Stimulated activated CD8-positive, alpha-beta memory T cell treated with anti-CD3 and anti-CD28 coated beads, Interleukin-12 subunit alpha, Interleukin-12 subunit beta, amount 100 ng/mL, for 1 hour (primary cell): ENCODE measurements at regions not wholly inside any gene's neighbourhood (a gene's known extent, or its start where the extent isn't known, plus 50 kb on each side); places are given as distances from the start of the nearest gene placed in this dataset.

Experiments used
- DNase-seq: peaks from one replicate; pipeline ENCODE4 v3.0.0-alpha.2; 2020; ENCODE audit warnings: low read depth

DNA sequence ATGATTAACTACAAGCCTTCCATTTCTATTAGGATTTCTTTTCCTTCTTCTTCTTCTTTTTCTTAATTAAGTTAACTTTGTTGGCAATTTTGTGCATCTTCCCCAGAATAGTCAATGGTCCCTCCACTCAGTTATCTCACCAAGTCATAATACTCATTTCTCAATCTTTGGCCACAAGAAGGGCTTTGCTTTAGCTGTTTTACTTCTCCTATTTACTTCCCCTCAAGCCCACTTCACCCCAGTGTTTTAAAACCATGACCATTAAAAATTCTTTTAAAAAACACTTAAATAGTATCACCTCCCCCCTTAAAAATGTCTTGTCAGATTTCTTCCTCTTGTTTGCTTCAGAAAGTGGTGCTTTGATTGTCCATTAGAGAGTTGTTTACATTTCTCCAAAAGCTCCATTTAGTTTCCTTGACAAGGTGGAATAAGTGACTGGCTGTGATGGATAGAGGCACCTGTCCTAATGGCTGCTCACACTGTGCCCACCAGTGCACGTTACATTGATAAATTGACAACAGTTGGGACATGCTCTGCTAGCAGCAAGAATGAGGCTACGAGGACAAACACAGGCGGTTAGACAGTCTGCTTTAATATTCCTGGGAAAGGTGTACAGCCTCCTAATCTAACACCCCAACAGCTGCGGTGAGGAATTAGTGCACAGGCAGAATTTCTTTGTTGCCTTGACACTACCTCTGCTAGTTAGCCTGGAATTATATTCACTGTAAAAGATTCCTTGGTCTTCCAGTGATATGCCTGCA, 354.7 kb downstream of the LMO4 start:
- DNase-seq: no peak

DNA sequence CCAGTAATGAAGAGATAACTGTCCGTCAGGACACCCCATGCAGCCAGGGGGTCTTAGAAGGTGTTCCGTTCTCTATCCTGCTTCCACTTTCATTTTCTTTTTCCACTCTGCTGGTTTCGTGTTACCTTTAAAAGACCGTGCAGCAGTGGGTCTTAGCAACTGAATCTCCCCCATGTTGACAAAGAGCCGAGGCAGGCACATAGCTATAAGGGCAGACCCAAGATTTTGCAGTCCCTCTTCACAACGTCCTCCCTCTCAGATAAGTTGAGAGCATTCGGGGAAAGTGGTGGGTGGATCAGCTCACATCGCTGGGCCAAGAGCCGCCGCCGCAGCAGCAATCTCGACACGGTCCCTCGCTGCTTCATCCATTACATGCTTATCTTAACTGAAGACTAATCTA, 355.5 kb downstream of the LMO4 start:
- DNase-seq: no peak

DNA sequence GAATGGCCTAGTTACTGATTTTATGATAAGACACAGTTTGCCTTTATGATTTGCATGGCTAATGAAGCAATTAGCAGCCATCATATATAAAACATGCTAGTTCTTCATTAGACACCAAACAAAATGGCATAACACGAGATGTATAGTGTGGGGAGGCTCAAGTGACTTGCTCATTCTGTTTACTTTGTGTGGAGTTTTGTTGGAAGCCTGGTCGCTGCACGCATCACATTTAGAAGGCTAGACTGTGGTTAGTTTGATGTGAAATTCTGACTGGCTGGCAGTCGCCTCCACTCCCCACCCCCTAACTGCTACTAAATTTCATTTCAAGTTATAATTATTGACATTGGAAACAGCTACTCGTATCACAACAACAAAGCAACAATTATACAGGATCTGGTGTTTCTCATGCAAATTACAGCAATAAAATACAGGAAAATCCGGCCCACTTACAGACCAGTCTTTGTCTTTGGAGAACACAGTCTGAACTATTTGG, 356.1 kb downstream of the LMO4 start:
- DNase-seq: no peak

DNA sequence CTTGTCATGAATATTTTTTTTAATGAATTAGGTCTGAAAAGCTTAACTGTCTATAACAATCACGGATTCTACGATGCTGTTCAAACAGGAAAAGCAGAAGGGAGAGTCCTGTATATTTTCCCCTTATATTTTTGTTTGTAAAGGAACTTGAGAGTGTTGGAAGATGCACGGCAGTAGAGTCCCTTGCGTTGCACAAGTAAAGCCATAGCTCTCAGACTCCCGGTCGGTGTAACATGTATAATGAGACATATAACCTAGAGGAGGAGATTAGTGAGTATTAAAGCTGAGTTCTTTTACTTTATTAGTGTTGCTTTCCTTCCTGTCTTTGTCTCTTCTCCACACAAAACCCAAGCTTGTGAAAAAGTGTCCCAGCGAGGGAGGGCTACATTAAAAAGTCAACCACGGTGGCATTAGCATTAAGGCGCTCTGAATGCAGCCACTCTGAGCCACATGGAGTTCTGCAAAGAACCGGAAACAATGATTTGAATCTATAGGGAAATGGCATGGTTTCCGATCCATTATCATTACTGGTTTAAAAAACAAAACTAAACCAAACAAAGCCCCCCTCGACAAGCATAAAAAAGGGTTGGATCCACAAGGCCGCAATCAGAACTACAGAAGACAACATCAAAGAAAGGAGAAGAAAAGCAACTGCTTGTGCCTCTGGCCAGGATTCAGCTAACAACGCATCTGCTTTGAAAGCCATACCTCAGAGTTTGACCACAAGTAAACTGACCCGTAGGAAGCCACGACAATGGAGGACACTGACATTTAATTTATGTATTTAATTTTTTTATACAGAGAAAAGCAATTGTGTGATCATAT, 356.8 kb downstream of the LMO4 start:
- no peak for DNase-seq

DNA sequence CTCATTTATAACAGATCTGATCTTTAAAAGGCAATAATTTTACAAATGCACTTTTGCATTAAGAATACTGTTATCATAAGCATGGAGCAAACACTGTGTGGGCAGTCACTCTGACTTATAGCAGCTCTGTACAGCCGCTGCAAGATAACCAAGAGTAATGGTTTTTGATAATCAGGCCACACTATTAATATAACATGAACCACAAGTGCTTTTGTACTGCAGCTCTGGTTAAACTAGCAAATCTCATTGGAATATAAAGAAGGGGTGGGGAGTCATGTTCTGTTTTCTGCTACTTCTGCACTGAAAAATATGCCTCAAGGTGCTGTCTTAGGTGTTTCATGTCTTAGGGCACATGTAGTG, 357.4 kb downstream of the LMO4 start:
- no peak for DNase-seq

DNA sequence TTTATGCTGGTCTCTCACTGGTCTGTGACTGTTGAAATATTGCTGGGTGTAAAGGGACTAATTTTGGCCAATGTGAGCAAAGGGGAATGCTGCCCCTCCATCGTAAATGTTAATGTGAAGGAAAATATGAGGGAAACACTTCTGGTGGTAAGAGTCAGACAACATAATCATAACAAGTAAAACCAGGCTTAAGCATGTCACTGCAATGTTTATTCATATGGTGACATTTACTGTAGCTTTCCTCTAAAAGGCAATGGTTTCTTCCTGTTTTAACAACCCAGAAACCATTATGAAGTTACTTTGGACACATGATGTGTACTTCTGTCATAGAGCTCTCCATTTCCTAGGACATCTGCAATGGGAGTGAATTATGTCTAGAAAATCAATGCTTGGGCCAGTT, 358.0 kb downstream of the LMO4 start:
- DNase-seq: no peak

DNA sequence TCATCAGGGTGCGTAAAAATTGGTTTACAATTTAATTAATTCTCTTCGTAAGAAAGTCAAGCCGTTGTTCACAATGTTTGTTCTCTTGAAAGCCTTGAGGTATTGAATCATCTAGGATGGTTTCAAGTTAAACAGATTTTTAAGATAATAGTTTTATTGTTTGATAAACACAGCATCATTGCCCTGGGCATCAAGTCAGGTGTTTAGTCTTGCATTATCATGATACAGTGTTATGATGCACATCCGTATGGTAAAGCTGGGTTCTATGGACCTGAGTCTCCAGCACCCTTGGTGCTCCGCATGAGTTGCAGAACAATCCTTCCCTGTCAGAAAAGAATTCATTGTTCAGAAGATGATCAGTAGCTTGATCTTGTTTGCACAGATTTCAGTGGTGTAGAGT, 359.5 kb downstream of the LMO4 start:
- DNase-seq: no peak

DNA sequence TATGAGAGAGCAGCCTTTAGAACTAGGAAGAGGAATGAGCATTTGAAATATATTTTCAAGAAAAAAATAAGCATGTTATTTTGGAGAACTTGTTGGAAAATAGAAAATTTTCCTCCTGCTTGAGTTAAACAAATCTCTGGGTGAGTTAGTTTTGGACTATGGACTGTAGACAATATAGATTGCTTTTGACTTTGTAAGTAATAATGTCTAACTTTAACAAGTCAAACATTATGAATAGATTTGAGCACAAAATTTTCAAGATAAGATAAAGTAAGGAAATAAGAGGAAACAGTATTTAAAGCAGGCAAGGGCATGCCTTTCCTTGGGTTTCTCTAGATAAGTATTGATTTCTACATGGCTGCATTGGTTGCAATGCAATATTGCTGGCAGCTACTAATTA, 360.8 kb downstream of the LMO4 start:
- DNase-seq: no peak

DNA sequence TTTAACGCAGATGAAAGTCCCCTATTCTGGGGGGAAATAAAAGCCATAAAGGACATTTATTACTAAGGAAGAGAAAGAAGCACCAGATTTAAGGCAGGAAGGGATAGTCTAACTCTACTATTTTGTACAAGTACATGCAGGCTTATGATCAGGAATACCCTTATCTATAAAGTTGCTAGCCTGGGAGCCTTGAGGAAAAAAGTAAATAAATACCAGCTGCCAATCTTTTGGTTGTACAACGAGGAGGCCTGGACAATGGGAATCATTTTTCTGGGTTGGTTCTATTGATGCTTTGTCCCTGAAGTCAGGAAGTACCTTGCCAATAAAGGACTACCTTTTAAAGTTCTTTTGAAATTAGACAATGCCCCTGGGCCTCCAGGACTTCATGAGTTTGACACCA, 367.8 kb downstream of the LMO4 start:
- DNase-seq: no peak

DNA sequence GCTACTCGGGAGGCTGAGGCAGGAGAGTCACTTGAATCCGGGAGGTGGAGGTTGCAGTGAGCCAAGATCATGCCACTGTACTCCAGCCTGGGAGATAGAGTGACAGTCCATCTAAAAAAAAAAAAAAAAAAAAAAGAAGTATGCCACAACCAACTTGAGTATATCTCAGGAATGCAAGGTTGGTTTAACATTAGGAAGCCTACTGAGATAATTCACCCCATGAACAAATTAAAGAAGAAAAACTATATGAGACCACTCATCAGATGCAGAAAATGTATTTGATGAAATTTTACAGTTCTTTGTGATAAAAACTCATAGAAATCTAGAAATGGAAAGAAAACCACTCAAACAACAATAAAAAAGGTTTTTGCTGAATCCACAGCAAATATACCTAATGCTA, 373.8 kb downstream of the LMO4 start:
- DNase-seq: no peak

DNA sequence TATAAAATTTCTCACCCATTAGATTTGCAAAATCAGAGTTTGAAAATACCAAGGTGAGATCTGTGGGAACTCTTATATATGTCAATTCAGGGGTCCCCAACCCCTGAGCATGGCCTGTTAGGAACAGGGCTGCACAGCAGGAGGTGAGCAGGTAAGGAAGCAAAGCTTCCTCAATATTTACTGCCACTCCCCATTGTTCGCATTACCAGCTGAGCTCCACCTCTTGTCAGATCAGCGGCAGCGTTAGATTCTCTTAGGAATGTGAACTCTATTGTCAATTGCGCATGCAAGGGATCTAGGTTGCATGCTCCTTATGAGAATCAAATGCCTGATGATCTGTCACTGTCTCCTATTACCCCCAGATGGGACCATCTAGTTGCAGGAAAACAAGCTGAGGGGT, 376.6 kb downstream of the LMO4 start:
- DNase-seq: no peak

DNA sequence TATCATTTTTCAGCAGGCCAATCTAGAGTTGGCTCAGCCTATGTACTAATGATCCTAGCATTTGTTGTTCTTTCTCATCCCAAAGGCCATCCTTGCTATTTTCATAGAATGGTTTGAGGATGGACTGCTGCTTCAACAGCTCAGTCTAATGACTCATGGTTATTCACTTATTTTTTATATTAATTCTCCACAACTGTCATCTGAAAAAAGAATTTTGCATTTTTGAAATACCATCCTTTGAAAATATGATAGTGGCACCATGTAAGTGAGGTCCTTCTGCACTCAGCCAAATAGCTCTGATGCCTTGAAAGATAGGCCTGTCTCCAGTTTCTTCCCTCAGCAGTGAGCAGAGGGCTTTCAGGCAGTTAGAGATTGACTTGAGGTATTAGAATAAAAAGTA, 377.5 kb downstream of the LMO4 start:
- no peak for DNase-seq

DNA sequence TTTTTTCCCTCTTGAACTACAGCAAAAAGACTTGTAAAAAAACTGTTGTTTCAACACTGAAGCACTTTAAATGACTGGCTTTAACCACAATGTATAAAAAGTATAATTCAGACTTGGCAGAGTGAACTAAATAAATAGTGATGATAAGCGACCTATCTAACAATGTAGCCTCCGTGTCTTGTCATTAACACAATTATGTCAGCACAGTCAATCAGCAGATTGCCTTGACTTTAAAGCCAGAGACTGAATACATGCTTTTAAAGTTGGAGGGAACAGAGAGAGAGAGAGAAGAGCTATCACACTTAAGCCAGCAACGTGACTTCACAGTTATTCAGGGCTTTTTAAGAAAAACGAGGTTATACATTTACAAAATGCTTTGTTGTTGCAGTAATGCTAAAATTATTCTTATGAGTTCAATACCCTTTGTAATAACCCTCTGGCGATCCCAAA, 378.1 kb downstream of the LMO4 start:
- no peak for DNase-seq

DNA sequence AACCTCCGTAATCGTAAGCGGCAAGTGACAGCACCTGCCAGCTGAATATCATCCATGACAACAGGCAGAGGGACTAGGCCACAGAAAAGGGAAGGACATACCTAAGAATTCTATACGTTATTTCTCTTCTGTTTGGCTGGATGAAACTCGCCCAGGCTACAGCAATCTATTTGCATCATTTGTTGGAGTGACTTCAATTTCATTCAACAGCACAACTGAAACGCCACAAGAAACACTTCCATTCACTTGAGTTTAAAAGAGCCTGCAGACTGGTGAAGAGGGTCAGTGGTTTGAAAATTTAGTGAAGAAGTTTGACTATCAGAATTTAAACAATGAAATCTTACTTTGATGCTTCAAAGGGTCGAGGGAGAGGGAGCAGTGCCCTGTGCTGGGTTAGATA, 378.7 kb downstream of the LMO4 start:
- no peak for DNase-seq

DNA sequence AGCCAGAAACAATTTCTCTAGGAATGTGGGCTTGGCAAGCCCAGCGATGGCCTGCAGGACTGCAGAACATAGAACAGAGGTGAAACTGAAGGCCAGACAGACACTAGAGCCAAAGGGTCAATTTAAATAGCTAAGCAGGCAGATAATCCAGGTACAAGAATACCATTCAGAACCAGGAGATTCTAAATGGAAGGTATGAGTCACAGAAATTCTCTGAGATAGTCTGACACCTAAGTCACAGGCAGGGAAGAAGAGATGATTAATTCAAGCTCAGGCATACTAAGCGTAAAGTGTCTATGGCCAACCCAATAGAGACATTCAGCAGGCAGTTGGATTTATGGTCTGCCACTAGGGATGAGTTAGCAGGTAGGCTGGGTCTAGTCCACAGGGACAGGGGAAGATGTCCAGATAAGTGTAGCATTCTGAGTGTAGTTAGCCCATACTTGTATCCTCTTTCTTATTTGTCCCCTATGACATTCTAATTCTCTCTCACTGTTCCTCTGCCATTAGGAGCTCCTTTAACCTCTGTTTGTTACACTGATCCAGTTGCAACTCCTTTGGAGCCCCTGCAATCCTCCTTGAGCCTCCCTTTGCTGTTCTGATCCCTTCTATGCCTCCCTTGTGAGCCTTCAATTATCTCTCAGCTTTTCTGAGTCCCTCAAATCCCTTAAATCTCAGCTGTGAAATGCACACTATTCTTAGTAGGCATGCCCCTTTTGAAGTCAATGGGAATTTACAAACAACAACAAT, 383.8 kb downstream of the LMO4 start:
- no peak for DNase-seq

DNA sequence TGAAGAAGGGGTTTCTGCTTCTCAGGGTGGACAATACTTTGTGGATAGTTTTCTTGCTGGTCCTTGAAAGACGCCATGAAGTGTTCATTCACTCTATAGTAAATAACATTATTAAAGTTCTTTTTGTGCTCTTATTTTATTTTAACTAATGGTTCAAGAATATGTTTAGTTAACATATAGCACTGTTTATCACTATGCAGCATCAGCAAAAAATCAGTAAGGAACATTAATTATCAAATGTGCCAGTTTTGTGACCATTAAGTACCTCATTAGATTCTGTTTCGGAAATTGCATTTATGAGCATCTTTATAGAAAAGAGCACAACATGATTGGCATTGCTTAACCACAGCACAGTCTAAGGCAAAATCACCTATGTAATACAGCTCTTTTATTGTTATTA, 385.6 kb downstream of the LMO4 start:
- DNase-seq: no peak

DNA sequence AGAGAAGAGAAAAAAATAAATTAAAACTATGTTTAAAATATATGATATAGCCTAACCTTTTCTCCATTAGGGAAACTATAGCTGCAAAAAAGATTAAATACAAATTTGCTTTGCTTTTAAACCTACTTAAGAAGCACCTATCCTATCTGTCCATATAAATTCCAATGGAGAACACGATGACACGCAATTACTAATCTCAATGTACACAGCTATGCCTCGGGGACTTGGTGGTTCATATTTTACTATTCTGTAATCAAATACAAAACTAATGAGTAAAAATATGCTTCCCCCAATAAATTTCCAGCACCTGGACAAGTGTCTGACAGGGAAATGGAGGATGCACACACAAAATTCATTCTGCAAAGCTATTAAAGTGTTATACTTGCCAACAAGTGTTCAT, 386.4 kb downstream of the LMO4 start:
- DNase-seq: no peak

DNA sequence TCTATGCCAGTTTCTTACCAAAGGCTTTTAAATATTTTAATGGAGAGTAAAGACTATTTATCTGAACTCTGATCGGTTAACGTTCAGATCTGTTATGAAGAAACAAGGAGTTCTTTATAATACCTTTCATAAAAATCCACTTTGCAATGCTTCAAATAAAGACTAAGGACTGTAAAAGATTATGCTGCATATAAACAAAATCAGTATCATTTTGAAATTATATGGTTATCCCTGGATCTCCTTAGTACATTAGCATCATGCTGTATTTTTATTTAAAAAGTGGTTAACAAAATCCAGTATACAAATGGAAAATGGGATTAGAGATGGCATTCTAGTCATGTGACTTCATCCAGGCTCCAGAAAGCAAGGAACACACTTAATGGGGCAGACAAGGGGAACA, 386.8 kb downstream of the LMO4 start:
- DNase-seq: no peak

DNA sequence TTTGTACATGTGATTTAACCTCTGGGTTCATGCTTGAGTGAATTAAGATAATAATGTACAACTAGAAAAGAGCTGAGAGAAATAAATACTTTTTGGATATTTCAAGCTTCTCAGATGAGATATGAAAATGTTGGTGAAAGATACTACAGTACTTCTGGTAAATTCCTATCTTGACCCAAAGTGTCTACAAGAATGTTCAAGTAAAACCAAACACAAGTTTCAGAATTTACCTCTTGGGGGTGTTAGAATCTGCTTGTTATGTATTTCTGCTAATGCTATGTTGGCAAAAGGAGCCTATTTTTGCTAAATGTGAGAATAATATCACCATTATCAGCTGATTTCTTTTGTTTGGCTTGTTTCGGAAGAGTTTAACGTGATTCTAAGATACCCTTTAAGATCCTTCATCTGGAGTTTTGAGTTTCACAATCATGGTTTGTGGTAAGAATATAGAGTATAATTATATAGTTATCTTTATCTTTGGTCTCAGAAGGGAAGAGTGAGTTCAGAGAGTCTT, 388.5 kb downstream of the LMO4 start:
- no peak for DNase-seq

DNA sequence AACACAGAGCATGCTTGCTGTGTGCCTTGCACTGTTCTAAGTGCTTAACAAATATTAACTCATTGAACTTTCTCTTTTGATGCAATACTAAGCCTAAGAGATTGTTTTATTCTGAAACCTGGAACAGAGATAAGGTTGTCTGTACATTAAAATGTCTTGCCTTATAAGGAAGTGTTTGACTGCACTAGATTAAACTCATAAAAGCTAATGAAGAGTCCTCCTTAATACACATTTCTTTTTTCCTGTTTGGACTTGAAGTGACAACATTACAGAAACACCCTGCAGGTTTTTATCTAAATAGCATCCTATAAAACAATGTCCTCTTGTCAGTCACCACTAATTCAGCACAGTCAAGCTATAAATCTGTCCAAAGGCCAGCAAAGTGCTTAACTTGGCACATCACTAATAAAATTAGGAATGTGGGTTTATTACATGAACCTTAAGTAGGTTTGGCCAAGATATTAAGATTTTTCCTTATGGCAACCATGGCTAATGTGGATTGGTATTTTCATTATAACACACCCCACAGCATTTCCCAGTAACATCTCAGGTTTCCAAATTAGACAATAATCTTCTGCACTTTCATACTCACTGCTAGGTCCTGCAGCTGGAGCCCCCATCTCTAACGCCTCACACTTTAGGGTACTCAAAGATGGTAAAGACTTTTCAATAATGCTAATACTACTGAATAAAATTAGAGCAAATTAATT, 389.7 kb downstream of the LMO4 start:
- no peak for DNase-seq

DNA sequence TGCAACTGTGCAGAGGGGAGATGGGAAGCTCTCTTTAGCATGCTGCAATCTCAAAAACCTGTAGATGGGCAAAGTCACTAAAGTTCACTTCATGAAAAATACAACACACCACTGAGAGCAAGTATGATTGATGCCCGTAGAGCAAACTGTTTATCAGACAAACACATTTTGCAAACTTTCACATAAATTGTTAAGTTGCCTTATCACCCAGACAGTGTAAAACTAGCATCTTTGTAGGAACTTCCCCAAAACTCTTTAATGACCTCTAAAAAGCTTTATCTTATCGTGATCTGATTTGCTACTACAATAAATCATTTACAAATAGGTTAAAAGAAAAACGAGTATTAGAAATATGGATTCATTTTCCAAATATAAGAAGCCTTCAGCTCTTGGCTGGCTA, 391.0 kb downstream of the LMO4 start:
- DNase-seq: no peak

DNA sequence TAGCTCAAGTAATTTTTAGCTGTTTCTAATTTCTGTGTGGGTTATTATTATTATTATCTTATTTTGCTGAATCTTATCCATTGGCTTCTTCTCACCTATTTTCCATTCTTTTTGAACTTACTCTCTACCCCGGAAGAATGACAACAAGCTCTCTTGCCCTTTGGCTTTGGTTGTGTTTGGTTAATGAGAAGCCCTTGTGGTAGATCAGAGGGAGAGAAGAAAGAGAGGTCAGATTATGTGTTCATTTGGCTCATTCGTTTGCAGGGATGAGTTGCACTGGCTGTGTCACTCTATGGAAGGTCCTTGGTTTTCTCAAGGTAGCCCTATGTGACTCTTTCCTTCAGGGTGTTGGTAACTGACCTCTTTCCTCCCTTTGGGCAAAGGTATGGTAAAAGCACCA, 391.9 kb downstream of the LMO4 start:
- DNase-seq: no peak
